Testis (tissue), 2 donors: ENCODE measurements at regions not wholly inside any gene's neighbourhood (a gene's known extent, or its start where the extent isn't known, plus 50 kb on each side); places are given as distances from the start of the nearest gene placed in this dataset.

ENCODE experiments used
- DNase-seq: peaks from one replicate; pipeline ENCODE4 v3.0.0-alpha.2; 2019
- H3K27ac ChIP-seq, 2 donors: fragments of 200-600 bp; sonication (generic); one replicate each; pipeline ENCODE4 v1.5.1; 2019
- H3K27me3 ChIP-seq: fragments of 200-600 bp; sonication (generic); one replicate; pipeline ENCODE4 v1.5.1; 2019
- H3K36me3 ChIP-seq: fragments of 200-600 bp; sonication (generic); one replicate; pipeline ENCODE4 v1.5.1; 2017; ENCODE audit warnings: low read depth; ENCODE audit errors: missing control alignments
- H3K4me1 ChIP-seq: fragments of 200-600 bp; sonication (generic); one replicate; pipeline ENCODE4 v1.5.1; 2019
- H3K4me3 ChIP-seq, 2 donors: fragments of 200-600 bp; sonication (generic); one replicate each; pipeline ENCODE4 v1.5.1; 2017 to 2019
- H3K9me3 ChIP-seq: fragments of 200-600 bp; sonication (generic); one replicate; pipeline ENCODE4 v1.5.1; 2017
- CTCF ChIP-seq, 3 experiments: fragments of 450-650 bp in 2 of 3; fragments of 200-600 bp in 1 of 3; sonication (generic) in 1 of 3; IDR thresholded peaks; one replicate each; pipeline ENCODE4 v1.5.1; 2016 to 2019; ENCODE audit warnings: antibody characterized with exemption in 3 of 3, mild to moderate bottlenecking in 2 of 3, moderate library complexity in 1 of 3
- POLR2A ChIP-seq: fragments of 450-650 bp; IDR thresholded peaks from one replicate; pipeline ENCODE4 v1.6.1; 2017; ENCODE audit warnings: antibody characterized with exemption, mild to moderate bottlenecking, moderate library complexity
- WGBS, 2 donors: methylation state at CpG; one replicate each; pipeline ENCODE4 v1.1.5; 2018; 5-methylcytosine and 5-hydroxymethylcytosine counted together
- intact Hi-C: fragments of 100-400 bp; cut with DNase I; formaldehyde crosslinking; loops from one replicate; pipeline ENCODE4 v1.15.1; 2023; ENCODE audit warnings: low total_unique reads

- no peaks in the 10 kb centered on the region for H3K36me3 ChIP-seq
- intact Hi-C loops, result no loop called here
- no peaks in the 10 kb centered on the region for H3K9me3 ChIP-seq
- TF ChIP-seq CTCF (IDR thresholded peaks at IDR 0.05), result no peak
- no peak for TF ChIP-seq POLR2A
- WGBS, 2 donors, result 87 to 100% methylated on average over 1 of the region's 1 CpG
- no peak overlapping the region for H3K27ac ChIP-seq
- DNase-seq, result no peak
- H3K4me3 ChIP-seq, result no peak overlapping the region
- H3K4me1 ChIP-seq, result no peaks in the 10 kb centered on the region
- H3K27me3 ChIP-seq, result no peaks in the 10 kb centered on the region
Observed at GRCh38 chr1:76003946-76004345, 70.6 kb upstream of the ST6GALNAC3 start.

DNA sequence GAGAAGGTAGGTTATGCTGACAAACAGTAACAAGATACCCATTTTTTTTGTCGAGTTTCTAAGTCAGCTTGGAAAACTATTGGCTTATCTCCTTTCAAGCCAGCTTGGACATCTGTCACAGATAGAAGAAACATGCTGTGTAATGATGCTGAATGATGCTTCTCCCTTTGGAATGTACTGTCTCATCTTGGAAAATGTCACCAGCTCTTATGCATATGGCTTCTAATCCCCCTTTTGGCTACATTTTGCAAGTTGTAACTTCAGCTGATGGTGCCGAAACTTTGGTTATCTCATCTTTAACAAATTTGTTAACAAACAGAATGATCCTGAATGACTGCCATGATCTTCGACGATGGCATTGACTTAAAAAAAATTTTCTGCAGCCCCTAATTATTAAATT lies 68.8 kb upstream of the ST6GALNAC3 start:
- intact Hi-C loops, result no loop called here
- TF ChIP-seq POLR2A, result no peak
- no peak for TF ChIP-seq CTCF (IDR thresholded peaks at IDR 0.05)
- 67 to 75% methylated on average over 4 of the region's 4 CpGs for WGBS, 2 donors
- H3K27ac ChIP-seq, result no peak overlapping the region
- H3K27me3 ChIP-seq, result no peaks in the 10 kb centered on the region
- no peaks in the 10 kb centered on the region for H3K4me1 ChIP-seq
- H3K36me3 ChIP-seq, result no peaks in the 10 kb centered on the region
- DNase-seq, result no peak
- no peaks in the 10 kb centered on the region for H3K9me3 ChIP-seq
- H3K4me3 ChIP-seq, result no peak overlapping the region

DNA sequence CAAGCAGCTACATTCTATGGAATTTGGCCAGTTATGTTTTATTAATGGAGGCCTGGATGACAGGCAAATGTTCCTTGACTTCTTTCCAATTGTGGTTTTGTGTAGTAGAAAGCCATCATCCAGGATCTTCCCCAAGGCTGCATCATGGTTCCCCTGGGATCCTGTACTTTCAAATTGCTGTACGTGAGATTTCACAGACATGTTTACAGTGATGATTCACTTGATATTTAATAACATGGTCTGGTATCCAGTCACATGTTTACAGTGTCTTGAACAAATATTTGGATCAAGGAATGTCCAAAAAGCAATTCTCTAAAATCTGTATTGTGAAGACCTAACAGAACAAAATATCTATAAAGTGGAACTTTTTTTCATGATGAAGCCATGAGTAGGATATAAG lies 68.3 kb upstream of the ST6GALNAC3 start:
- no peak for DNase-seq

DNA sequence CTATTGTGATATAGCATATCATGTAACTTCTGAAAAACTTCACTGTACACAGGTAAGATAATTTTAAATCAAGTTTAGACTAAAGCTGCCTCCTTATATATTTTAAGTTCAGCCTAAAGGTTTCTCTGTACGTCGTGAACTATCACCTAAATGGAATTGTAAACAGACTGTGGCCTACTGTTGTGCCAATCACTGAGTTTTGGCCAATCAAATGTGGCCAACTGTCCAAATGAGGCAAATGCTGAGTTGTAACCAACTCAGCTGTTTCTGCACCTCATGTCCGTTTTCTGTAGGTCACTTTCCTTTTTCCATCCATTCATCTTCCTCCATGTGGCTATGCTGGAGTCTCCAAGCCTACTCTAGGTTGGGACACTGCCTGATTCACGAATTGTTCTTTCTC lies 63.7 kb upstream of the ST6GALNAC3 start:
- intact Hi-C loops, result no loop called here

More for the DNA sequence above, 68.3 kb upstream of the ST6GALNAC3 start:
- 48 to 60% methylated on average over 1 of the region's 1 CpG for WGBS, 2 donors
- Histone ChIP-seq H3K36me3 (no peaks in the 10 kb centered on the region), H3K27me3 (no peaks in the 10 kb centered on the region), H3K9me3 (no peaks in the 10 kb centered on the region), H3K4me1 (no peaks in the 10 kb centered on the region), H3K4me3 (no peak overlapping the region), H3K27ac (no peak overlapping the region)
- TF ChIP-seq POLR2A (no peak), CTCF (IDR thresholded peaks at IDR 0.05) (no peak)
- intact Hi-C loops, result no loop called here

More for the DNA sequence above, 63.7 kb upstream of the ST6GALNAC3 start:
- H3K4me3 ChIP-seq, result no peak overlapping the region
- no peak for TF ChIP-seq POLR2A
- TF ChIP-seq CTCF (IDR thresholded peaks at IDR 0.05), result no peak
- WGBS, 2 donors, result 84 to 87% methylated on average over 4 of the region's 4 CpGs
- no peak overlapping the region for H3K27ac ChIP-seq
- H3K4me1 ChIP-seq, result no peaks in the 10 kb centered on the region
- no peak for DNase-seq
- H3K27me3 ChIP-seq, result no peaks in the 10 kb centered on the region
- H3K36me3 ChIP-seq, result no peaks in the 10 kb centered on the region
- H3K9me3 ChIP-seq, result no peaks in the 10 kb centered on the region
